Fibroblast of pulmonary artery (primary cell): ENCODE measurements at regions not wholly inside any gene's neighbourhood (a gene's known extent, or its start where the extent isn't known, plus 50 kb on each side); places are given as distances from the start of the nearest gene placed in this dataset.

Experiments
- DNase-seq: peaks from one replicate; pipeline ENCODE4 v3.0.0-alpha.2; 2010; ENCODE audit warnings: low read depth
- H3K4me3 ChIP-seq: replicated peaks from 2 replicates; pipeline ENCODE4 v1.5.1; 2011; ENCODE audit warnings: low read depth, mild to moderate bottlenecking, control low read depth, low read length, moderate library complexity
- CTCF ChIP-seq: IDR thresholded peaks from 2 replicates; pipeline ENCODE4 v1.5.1; 2011; ENCODE audit warnings: mild to moderate bottlenecking, control low read depth, low read length, inconsistent platforms; ENCODE audit errors: missing control alignments

DNA sequence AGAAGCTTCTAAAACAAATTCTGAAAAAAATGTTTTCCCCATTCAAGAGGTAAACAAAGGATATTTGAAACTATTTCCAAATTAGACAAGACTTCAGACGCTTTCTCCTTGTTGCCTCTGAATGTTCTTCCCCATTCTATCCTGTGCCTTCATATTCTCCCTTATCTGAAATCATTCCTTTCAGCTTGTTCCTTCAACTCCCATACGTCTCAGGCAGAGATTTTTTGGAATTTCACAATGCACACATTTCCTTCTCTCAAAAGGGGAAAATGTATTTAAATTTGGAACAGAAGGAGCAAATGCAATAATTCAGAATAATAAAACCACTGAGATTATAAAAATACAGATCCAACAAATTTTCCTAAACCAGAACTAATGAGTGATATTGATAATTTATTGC is 198.7 kb upstream of the IVNS1ABP start:
- DNase-seq = no peak
- no peak overlapping the region for H3K4me3 ChIP-seq
- no peak for TF ChIP-seq CTCF

- DNase-seq = no peak
- no peak overlapping the region for H3K4me3 ChIP-seq
- TF ChIP-seq CTCF = no peak
Observed at GRCh38 chr1:185514311-185514710, 197.3 kb upstream of the IVNS1ABP start.

DNA sequence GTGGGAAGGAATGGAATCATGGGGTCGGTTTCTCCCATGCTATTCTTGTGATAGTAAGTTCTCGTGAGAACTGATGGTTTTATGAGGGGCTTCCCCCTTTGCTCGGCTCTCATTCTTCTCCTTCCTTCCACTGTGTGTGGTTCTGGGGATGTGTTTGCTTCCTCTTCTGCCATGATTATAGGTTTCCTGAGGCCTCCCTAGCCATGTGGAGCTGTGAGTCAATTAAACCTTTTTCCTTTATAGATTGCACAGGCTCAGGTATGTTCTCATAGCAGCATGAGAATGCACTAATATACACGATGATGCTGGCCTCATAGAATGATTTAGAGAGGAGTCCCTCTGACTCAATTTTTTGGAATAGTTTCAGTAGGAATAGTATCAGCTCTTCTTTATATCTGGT is 195.4 kb upstream of the IVNS1ABP start:
- TF ChIP-seq CTCF = no peak
- DNase-seq = no peak
- H3K4me3 ChIP-seq = no peak overlapping the region

DNA sequence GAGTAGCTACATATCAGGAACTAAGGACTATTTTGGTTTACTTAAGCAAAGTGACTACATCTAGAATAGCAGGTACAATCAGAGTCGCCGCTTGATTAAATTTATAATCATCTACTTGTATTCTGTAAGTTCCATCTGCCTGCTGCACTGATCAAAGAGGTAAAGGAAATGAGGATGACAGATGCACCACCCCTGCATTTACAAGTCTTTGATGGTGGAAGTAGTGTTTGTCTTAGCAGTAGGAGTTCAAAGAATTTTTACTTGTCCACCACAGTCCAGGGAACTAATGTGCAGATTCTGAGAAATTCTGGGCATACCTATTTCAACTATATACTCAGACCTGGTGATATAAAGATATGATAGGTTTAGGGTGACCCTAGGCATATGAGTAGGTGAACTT is 184.1 kb upstream of the IVNS1ABP start:
- H3K4me3 ChIP-seq = no peak overlapping the region
- TF ChIP-seq CTCF = no peak
- DNase-seq = no peak

DNA sequence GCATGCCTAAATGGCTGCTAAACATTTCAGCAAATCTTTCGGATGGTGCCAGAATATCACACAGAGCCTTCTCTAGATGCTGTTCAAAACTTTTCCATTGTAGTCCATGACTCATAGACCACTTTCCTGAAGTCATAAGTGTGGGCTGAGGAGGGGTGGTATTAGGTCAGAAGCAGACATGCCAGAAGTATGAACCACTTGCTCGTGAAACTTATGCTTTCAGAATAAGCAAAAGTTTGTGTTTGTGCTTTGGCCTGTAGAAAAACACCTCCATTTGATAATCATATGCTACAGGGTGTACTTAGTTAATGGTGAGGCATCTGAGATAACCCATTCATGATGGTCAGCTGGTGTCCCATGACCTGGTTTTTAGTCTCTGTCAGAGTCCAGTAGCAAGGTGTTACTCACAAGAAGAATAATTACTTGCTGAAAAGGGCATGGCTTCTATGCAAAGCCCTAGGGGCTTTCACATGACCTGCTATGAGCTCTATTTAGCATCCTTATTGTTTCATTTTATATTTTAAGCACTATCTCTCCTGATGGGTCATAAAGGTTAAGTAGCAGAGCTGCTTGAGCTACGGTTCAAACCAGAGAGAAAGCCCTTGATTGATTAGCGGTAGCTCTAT is 183.1 kb upstream of the IVNS1ABP start:
- no peak for TF ChIP-seq CTCF
- H3K4me3 ChIP-seq = no peak overlapping the region
- DNase-seq = peak; percentile 88

- DNase-seq = no peak
- no peak for TF ChIP-seq CTCF
- H3K4me3 ChIP-seq = no peak overlapping the region
Observed at GRCh38 chr1:185498207-185498606, 181.2 kb upstream of the IVNS1ABP start.

DNA sequence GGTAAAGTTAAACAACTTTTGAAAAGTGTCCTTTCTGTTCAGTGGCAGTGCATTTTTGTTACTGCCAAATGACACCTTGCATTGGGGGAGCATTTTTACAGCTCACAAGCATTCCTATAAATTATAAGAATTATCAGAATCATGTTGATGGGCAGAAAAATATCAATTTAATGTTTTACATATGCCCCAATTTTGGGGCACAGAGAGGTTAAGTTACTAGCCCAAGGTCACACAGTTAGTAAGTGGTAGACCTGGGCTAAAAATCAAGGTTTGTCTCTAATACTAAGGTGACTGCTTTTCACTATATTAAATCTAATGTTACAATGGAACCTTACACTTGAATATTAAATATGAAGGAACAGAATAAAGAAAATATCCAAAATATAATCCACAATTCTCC is 180.1 kb upstream of the IVNS1ABP start:
- H3K4me3 ChIP-seq = no peak overlapping the region
- no peak for TF ChIP-seq CTCF
- DNase-seq = no peak
